ENCODE measurements at regions not wholly inside any gene's neighbourhood (a gene's known extent, or its start where the extent isn't known, plus 50 kb on each side); places are given as distances from the start of the nearest gene placed in this dataset.
A peak's percentile ranks its signal among the peaks of the same experiment; 100 is the strongest.
"Not testable (repeated sequence)": the region's sequence is repeated elsewhere in the genome, so short reads cannot be mapped to it uniquely, and the experiment has no call there.

DNA sequence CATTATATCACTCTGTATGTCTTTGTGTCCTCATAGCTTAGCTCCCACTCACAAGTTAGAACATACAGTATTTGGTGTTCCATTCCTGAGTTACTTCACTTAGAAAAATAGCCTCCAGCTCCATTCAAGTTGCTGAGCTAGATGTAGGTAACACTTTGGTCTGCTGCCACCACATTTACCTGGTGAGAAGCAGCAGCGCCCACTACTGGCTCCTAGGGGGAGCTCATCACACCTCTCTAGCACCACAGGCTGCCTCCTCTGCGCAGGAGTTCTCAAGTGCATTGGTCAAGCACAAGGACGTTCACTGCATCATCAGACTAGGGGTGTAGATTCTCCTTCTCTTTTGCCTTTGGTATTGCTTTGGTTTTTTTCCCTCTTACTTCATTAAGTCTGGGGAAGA, 530.9 kb upstream of the AUTS2 start:
- peak; percentile 7 for DNase-seq

GRCh38 chr7:69070476-69070875, 527.8 kb upstream of the AUTS2 start:
- no peak for DNase-seq

- no peak for DNase-seq
Observed at GRCh38 chr7:69076566-69076965, 521.7 kb upstream of the AUTS2 start.

DNA sequence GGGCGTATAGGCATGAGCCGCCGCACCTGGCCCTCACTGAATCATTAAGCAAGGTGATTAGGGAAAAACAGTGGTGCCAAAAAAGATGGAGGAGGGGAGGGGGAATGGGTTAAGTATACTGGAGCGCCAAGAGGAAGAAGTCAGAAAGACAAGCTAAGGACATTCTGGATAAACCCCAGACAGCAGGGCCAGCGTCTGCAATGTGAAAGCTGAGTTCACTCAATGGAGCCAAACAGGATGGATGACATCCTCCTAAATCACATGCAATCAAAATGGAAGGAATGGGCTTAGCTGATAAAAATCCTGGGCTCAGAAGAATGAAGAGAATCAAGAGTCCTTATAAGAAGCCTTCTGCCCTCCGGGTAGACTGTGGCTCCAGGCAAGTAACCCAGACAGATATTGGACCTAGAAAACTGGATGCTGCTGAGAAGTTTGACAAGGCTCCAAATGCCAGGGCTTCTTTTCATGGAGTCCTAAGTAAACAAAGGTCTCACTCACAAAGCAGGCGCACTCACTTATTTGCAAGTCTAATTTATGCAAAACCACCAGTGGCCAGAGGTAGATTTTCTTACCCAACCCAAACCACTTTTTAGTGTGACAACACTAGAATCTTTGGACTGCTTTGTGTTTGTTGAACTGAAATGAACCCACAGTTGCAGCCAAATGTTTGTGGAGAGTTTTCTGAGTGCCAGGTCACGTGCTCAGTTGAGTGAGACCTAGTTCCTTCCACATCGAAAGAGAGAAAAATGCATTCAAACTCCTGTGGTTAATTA, 519.1 kb upstream of the AUTS2 start:
- no peak for DNase-seq

DNA sequence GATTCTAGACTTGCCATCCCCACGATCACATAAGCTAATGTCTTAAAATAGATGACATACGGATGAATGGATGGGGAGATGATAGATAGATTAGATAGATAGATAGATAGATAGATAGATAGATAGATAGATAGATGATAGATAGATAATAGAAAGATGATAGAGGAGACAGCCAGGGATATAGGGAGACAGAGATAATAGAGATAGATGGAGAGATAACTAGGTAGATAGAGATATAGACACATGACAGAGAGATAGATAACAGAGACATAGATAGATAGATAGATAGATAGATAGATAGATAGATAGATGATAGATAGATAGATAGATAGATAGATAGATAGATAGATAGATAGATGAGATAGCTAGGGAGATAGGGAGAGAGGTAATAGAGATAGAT, 511.0 kb upstream of the AUTS2 start:
- DNase-seq: not testable (repeated sequence)

GRCh38 chr7:69088185-69088584, 510.1 kb upstream of the AUTS2 start:
- no peak for DNase-seq

DNA sequence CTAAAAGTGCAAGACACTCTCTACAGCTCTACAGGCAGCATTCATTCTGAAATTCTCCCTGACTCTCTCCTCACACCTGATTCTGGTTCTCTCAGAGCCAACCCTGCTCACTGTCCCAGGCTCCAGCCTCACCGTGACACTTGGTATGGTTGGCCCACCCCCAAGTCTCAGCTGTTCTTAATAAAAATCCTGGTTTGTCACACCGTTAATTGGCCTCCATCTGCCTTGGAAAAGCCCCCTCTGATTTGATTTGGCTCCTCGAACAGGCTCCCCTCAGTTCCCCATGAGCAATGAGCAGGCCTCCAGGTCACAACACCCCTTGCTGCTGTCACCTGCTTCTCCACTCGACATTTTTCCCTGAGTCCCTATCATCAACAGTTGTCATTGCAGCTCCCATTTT, 507.3 kb upstream of the AUTS2 start:
- DNase-seq: no peak

DNA sequence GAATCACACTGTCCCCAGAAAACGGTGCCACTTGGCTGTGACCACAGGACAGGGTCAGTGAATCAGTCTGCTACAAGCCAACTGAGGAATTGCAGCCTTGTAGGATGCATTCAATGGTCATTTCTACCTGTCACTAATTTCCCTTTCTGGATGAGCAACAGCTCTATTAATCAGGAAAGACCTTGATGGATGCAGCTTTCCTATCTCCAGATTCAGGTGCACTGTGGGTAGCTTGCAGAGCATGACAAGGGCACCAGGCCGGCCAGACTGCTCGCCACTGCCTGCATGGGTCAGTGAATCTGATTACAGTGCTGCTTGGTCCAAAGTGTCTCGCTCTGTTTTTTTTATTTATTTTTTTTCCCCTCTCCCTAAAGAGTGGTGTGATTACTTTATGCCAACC, 506.8 kb upstream of the AUTS2 start:
- DNase-seq: no peak

DNA sequence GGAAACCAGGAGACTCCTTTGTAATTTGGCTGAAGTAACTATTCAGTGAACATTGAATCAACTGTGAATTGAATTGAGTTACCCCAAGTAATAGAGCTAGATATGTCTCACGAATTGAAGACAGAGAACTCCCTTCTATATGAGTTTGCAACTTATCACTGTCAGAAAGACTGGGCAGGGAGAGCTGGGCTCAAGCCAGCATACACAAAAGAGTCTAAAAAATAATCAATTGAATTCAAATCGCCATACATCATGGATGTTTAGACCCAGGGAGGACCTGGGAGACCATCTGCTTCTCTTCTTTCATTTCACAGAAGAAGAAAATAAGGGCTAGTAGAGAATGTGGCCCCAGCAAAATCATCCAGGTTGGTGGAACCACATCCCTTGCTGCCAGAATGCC, 503.1 kb upstream of the AUTS2 start:
- no peak for DNase-seq

DNA sequence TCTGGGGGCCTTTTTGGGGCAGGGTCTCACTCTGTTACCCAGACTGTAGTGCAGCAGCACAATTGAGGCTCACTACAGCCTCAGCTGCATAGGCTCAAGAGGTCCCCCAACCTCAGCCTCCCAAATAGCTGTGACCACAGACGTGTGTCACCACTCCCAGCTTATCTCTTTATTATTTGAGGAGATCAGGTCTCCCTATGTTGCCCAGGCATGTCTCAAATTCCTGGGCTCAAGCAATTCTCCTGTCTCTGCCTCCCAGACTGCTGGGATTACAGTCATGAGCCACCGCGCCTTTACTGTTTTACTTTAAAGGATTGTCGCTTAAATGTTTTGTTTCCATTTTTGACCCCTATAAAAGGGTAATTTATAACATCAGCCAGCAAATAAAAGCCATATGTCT, 502.6 kb upstream of the AUTS2 start:
- no peak for DNase-seq

- no peak for DNase-seq
Observed at GRCh38 chr7:69104023-69104422, 494.3 kb upstream of the AUTS2 start.

GRCh38 chr7:69105092-69105491, 493.2 kb upstream of the AUTS2 start:
- no peak for DNase-seq

GRCh38 chr7:69105981-69106380, 492.3 kb upstream of the AUTS2 start:
- DNase-seq: no peak

GRCh38 chr7:69106449-69106848, 491.8 kb upstream of the AUTS2 start:
- DNase-seq: not testable (repeated sequence)

GRCh38 chr7:69106946-69107345, 491.3 kb upstream of the AUTS2 start:
- DNase-seq: not testable (repeated sequence)

- no peak for DNase-seq
Observed at GRCh38 chr7:69108097-69108496, 490.2 kb upstream of the AUTS2 start.

GRCh38 chr7:69109246-69109645, 489.0 kb upstream of the AUTS2 start:
- no peak for DNase-seq

DNA sequence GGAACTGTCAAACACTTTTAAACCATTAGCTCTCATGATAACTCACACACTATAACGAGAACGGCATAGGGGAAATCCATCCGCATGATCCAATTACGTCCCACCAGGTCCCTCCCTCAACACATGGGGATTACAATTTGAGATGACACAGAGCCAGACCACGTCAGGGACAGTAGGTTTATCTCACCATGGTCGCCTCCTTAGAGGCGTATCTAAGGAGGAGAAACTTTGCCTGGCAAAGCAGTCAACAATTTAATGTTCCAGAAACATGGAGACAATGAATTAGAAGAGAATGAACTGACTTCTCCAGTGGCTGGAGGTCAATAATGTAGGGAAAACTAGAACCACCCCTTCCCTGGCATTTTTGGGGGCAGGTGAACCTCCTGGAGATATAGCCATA, 488.4 kb upstream of the AUTS2 start:
- DNase-seq: no peak

DNA sequence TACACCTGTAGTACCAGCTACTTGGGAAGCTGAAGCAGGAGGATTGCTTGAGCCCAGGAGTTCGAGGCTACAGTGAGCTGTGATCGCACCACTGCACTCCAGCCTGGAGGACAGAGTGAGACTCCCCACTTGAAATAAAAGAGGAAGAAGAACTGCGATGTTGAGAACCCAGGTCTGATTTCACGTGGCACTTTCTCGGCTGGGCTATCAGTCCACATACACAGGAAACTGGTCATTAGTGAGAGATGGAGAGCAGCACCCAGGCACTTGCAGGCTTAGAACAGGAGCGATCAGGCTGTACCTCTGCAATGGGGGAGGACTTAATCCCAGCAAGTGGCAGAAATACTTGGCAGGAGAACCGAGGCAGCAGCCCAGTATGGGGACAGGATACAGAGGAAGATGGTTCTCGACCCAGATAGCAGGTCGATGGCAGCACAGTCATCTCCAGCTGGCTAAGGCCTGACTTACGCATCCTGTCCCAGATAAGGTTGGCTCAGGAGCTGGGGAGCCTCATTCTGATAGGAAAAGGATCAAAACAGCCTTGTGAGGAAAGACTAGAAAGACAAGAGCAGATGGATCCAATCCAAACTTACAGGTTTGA, 487.7 kb upstream of the AUTS2 start:
- no peak for DNase-seq

DNA sequence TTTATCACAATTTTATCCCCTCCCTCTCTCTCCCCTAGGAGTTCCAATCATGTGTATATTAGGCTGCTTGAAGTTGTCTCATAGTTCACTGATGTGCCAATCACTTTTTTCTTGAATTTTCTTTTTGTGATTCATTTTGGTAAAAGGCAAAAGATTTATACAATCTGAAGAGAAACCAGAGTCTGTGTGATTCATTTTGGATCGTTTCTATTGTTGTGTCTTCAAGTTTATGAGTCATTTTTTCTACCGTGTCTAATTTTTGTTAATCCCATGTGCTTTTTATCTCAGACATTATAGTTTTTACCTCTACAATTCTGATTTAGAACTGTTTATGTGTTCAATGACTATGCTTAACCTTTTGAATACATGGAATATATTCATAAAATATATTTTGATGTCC, 483.9 kb upstream of the AUTS2 start:
- no peak for DNase-seq

DNA sequence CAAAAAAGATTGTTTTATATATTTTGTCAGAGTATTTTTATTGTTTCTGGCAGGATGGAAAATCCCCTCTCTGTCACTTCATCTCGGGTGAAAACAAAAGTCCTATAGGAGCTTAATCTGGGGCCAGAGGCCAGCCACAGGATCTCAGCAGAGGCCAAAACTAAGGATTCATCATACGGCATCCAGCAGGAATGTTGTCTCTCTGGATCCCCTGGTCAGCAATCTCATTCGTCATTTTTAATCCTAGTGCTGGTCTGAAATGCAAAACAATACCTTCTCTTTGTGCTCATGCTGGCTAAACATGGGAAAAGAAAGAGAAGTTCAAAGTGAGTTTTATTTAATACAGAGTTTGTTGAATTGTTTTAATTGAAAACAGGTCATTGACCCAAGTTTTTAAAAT, 482.5 kb upstream of the AUTS2 start:
- no peak for DNase-seq

DNA sequence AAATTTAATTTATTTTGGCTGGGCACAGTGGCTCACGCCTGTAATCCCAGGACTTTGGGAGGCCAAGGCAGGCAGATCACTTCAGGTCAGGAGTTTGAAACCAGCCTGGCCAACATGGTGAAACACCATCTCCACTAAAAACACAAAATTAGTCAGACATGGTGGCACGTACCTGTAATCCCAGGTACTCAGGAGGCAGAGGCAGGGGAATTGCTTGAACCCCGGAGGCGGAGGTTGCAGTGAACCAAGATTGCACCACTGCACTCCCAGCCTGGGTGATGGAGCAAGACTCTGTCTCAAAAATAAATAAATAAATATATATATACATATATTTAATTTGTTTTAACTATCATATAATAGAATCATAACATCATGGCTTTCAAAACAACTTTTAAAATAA, 482.1 kb upstream of the AUTS2 start:
- not testable (repeated sequence) for DNase-seq

DNA sequence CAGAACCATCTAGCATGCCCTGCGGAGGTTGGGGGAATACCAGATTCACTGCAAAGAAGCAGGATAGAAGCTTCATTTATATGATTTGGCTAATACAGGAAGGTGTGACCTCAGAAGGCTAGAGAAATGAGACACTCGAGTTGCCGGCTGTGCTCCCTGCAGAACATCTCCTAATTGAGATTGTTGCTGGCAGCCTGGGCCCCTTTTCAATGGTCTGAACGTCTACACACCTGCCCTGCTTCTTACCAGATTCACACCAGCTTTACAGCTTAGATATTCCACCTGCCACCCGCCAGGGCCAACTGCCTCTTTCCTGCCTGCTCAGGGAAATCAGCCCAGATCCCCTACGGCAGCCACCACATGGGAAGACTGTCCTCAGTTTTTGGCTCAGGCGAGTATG, 475.3 kb upstream of the AUTS2 start:
- no peak for DNase-seq

DNA sequence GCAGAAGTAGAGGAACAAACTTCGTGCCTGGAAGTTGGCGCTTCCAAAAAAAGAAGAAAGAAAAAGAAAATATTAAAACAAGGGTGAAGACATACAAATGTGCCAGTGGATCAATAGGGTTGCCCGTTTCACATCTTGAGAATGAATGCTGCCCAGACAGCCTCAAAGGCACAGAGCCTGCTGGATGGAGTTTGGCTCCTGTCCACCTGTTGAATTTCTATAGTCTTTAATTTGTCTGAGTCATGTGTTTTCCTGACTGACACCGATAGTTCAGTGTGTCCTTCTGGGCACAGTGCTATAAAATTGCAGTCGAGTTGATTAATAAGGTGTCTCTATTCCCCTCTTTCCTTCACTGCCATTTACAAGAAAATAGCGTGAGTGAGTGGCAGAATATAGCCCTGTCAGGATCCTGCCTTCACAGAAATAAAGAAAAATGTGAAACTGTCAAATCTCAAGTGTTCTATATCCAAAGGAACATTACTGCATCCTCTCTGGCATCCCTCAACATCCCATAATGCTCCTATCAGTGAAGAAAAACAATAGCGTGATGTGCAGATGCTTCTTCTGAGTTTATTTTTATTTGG, 471.3 kb upstream of the AUTS2 start:
- DNase-seq: no peak

GRCh38 chr7:69129524-69129923, 468.8 kb upstream of the AUTS2 start:
- DNase-seq: no peak

All from stimulated activated CD4-positive, alpha-beta T cell treated with anti-CD3 and anti-CD28 coated beads, Interleukin-15, amount 100 ng/mL, for 24 hours (primary cell).